T47D (cell line): ENCODE measurements at regions not wholly inside any gene's neighbourhood (a gene's known extent, or its start where the extent isn't known, plus 50 kb on each side); places are given as distances from the start of the nearest gene placed in this dataset.

Experiments
- DNase-seq, 2 experiments: peaks; one replicate each; pipeline versions ENCODE4 v3.0.0 to v3.0.0-alpha.2; 2011 to 2012; ENCODE audit warnings: low read depth in 1 of 2, low spot score in 1 of 2
- JUND ChIP-seq: IDR thresholded peaks from 2 replicates; pipeline ENCODE4 v1.6.1; 2012; ENCODE audit warnings: low read depth
- in situ Hi-C: cut with HindIII; loops from 2 replicates; pipeline ENCODE4 v1.10.0; 2016; ENCODE audit warnings: low sequenced_read_pairs, low pct_unique_long_range_greater_than_20kb

DNA sequence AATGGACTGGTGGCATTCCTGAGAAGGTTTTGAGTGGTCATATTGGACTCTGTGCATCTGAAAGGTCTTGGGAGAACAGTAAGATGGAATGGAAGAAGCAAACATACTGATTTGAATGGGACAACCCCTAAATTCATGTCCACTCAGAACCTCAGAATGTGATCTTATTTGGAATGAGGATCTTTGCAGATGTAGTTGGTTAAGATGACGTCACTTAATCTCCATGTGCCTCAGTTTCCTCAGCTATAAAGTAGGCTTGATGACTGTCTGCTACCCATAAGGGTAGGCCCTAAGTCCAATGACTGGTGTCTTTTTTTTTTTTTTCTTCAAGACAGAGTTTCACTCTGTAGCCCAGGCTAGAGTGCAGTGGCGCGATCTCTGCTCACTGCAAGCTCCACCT is 71.1 kb upstream of the SOX21 start:
- no peak for DNase-seq
- no peak for TF ChIP-seq JUND
- in situ Hi-C loops = no loop called here

- in situ Hi-C loops = no loop called here
- TF ChIP-seq JUND = no peak
- no peak for DNase-seq
These were observed 68.1 kb upstream of the SOX21 start for GRCh38 chr13:94780421-94780820.

DNA sequence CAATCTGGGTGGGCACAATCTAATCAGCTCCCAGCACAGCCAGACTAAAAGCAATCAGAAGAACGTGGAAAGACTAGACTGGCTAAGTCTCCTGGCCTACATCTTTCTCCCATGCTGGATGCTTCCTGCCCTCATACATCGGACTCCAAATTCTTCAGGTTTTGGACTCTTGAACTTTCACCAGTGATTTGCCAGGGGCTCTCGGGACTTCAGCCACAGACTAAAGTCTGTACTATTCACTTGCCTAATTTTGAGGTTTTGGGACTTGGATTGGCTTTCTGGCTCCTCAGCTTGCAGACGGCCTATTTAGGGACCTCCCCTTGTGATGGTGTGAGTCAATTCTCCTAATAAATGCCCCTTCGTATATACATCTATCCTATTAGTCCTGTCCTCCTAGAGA is 66.6 kb upstream of the SOX21 start:
- DNase-seq = no peak
- in situ Hi-C loops = no loop called here
- TF ChIP-seq JUND = no peak

DNA sequence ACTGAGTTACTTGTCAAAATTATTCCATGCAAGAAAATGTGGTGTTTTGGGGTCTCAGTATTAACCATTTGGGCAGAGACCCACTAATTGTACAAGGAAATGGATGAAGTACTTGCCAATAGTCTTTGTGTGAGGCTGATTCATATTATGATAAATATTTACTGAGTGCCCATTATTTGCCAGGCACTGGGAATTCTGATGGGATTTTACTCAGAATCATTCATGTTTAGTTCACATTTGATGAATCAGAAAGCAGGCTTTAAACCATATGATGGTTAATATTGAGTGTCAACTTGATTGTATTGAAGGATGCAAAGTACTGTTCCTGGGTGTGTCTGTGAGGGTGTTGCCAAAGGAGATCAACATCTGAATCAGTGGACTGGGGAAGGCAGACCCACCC is 66.2 kb upstream of the SOX21 start:
- in situ Hi-C loops = no loop called here
- no peak for DNase-seq
- TF ChIP-seq JUND = no peak

GRCh38 chr13:94776956-94777355 is 64.6 kb upstream of the SOX21 start:
- in situ Hi-C loops = no loop called here
- no peak for TF ChIP-seq JUND
- DNase-seq = no peak

DNA sequence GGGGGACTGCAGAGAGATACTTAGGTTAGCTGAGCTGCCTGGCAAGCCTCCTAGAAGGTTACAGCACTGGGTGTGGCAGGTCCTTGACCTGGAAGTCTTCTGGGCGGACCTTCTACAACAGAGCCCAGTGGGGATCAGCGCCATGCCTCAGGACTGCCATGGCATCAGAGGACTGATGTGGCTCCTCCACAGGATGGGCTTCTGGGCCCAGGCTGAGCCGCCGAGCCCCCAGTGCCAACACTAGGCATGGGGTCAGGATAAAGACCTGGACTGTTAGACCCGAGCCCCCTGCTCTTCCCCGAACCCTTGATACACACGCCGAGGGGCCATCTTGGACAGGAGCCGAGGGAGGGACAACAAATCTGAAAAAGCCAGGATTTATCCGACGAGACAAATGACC is 64.0 kb upstream of the SOX21 start:
- in situ Hi-C loops = no loop called here
- no peak for DNase-seq
- no peak for TF ChIP-seq JUND

DNA sequence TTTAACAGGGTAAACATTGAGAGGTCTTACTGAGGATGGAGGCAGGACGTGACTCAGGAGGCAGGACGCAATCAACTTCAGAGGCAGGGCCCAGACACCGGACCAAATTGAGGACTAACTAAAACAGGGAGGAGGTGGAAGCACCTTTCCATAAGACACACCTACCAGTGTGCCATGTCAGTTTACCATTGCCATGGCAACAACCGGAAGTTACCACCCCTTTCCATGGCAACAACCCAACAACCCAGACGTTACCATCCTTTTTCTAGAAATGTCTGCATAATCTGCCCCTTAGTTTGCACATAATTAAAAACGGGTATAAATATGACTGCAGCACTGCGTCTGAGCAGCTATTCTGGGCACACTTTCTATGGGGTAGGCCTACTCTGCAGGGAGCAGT is 53.5 kb upstream of the SOX21 start:
- no peak for DNase-seq
- no peak for TF ChIP-seq JUND
- in situ Hi-C loops = no loop called here

DNA sequence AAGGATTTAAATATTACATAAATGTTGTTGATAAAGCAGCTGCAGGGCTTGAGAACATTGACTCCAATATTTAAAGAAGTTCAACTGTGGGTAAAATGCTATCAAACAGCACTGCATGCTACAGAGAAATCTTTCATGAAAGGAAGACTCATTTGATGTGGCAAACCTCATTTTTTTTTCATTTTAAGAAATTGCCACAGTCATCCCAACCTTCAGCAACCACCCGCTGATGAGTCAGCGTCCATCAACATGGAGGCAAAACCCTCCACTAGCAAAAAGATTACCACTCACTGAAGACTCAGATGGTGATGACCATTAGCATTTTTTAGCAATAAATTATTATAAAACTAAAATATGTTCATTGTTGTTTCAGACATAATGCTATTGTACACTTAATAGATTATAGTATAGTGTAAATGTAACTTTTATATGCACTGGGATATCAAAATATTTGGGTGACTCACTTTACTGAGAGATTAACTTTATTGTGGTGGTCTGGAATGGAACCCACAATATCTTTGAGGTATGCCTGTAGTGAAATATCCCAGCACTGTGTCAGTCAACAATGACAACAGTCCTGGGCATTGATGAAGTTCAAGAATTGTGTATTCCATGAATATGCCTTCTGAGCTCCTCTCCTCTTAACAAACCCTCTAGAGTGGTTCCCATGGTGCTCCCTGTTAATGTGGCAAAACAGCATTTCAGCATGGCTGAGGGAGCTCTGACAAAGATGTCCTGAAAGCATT is 52.4 kb upstream of the SOX21 start:
- DNase-seq = no peak
- no peak for TF ChIP-seq JUND
- in situ Hi-C loops = no loop called here
